ENCODE measurements at regions not wholly inside any gene's neighbourhood (a gene's known extent, or its start where the extent isn't known, plus 50 kb on each side); places are given as distances from the start of the nearest gene placed in this dataset.

DNA sequence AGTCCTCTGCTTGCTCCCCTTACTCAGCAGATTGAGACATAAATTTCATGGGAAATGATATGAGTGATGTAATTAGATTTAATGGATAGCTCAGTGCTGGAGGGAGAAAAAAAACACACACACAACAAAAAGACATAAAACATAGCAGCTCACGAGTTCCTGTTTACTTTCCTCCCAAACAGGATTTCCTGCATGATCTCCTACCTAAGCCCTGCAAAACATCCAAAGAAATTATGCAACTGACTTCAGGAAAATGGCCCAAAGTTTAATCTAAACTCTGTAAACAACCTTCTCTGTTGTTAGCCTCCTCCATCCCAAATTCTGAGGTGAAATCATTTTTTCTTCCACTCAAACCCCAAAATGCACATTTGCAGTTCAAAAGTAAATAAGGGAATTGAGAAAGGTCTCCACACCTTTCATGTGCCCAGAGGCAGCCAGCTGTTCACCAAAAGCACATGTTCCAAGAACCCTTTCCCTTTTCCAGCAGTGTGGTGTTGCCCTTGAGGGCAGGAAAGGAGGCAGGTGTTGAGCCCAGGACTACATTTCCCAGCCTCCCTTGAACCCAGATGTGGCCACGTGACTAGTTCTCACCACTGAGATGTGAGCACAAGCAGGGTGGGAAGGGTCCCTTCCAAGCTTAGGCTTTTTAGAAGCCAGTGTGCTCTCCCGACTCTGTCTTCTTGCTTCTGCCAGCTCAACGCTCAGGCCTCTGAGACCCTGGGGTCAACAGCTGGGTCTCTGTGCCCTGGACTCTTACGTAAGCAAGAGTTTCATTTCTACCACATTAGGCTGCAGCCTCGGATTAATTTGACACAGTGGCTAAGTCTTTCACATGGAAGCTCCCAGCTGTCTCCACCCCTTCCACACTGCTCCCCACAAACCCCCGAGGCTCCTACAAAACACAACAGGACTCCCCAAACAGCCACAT lies 301.2 kb downstream of the CTTN start (continued):
- TF ChIP-seq, protein P1, sequence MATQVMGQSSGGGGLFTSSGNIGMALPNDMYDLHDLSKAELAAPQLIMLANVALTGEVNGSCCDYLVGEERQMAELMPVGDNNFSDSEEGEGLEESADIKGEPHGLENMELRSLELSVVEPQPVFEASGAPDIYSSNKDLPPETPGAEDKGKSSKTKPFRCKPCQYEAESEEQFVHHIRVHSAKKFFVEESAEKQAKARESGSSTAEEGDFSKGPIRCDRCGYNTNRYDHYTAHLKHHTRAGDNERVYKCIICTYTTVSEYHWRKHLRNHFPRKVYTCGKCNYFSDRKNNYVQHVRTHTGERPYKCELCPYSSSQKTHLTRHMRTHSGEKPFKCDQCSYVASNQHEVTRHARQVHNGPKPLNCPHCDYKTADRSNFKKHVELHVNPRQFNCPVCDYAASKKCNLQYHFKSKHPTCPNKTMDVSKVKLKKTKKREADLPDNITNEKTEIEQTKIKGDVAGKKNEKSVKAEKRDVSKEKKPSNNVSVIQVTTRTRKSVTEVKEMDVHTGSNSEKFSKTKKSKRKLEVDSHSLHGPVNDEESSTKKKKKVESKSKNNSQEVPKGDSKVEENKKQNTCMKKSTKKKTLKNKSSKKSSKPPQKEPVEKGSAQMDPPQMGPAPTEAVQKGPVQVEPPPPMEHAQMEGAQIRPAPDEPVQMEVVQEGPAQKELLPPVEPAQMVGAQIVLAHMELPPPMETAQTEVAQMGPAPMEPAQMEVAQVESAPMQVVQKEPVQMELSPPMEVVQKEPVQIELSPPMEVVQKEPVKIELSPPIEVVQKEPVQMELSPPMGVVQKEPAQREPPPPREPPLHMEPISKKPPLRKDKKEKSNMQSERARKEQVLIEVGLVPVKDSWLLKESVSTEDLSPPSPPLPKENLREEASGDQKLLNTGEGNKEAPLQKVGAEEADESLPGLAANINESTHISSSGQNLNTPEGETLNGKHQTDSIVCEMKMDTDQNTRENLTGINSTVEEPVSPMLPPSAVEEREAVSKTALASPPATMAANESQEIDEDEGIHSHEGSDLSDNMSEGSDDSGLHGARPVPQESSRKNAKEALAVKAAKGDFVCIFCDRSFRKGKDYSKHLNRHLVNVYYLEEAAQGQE (IDR thresholded peaks at IDR 0.05; ENCODE audit: borderline replicate concordance) = 0 out of 2 replicates have a peak, but pooled peaks have one; percentile 35
- TF ChIP-seq, protein P1 (CRISPR knock-in tag; IDR thresholded peaks at IDR 0.05; ENCODE audit: low read depth) = no peak
- TF ChIP-seq, protein P2, sequence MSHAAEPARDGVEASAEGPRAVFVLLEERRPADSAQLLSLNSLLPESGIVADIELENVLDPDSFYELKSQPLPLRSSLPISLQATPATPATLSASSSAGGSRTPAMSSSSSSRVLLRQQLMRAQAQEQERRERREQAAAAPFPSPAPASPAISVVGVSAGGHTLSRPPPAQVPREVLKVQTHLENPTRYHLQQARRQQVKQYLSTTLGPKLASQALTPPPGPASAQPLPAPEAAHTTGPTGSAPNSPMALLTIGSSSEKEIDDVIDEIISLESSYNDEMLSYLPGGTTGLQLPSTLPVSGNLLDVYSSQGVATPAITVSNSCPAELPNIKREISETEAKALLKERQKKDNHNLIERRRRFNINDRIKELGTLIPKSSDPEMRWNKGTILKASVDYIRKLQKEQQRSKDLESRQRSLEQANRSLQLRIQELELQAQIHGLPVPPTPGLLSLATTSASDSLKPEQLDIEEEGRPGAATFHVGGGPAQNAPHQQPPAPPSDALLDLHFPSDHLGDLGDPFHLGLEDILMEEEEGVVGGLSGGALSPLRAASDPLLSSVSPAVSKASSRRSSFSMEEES (CRISPR knock-in tag; IDR thresholded peaks at IDR 0.05) = peak; percentile 57

Data from K562 (cell line).